Neural crest cell (in vitro differentiated cells): ENCODE measurements at regions not wholly inside any gene's neighbourhood (a gene's known extent, or its start where the extent isn't known, plus 50 kb on each side); places are given as distances from the start of the nearest gene placed in this dataset.

ENCODE experiments used
- DNase-seq: peaks from one replicate; pipeline ENCODE4 v3.0.0; 2021; ENCODE audit warnings: low read depth, mixed read lengths, low spot score
- H3K27ac Mint-ChIP-seq: one replicate; pipeline ENCODE4 v1.8.0; 2021; ENCODE audit warnings: mild to moderate bottlenecking, mixed read lengths; ENCODE audit not compliant: unreplicated experiment
- H3K27me3 Mint-ChIP-seq: 2 replicates; pipeline ENCODE4 v1.8.0; 2021; ENCODE audit warnings: low read depth, mild to moderate bottlenecking, mixed read lengths
- H3K36me3 Mint-ChIP-seq: 2 replicates; pipeline ENCODE4 v1.8.0; 2021; ENCODE audit warnings: low read depth, mild to moderate bottlenecking, mixed read lengths
- H3K4me1 Mint-ChIP-seq: 2 replicates; pipeline ENCODE4 v1.8.0; 2021; ENCODE audit warnings: mixed read lengths
- H3K4me3 Mint-ChIP-seq: one replicate; pipeline ENCODE4 v1.8.0; 2021; ENCODE audit warnings: mild to moderate bottlenecking, mixed read lengths
- H3K9me3 Mint-ChIP-seq: 2 replicates; pipeline ENCODE4 v1.8.0; 2021; ENCODE audit warnings: mixed read lengths
- TF ChIP-seq, protein P1 (sequence below): fragments of 200-600 bp; sonication (generic); conservative IDR thresholded peaks from 2 replicates; pipeline ENCODE4 v1.5.0; 2021; ENCODE audit warnings: antibody characterized with exemption, mild to moderate bottlenecking

DNA sequence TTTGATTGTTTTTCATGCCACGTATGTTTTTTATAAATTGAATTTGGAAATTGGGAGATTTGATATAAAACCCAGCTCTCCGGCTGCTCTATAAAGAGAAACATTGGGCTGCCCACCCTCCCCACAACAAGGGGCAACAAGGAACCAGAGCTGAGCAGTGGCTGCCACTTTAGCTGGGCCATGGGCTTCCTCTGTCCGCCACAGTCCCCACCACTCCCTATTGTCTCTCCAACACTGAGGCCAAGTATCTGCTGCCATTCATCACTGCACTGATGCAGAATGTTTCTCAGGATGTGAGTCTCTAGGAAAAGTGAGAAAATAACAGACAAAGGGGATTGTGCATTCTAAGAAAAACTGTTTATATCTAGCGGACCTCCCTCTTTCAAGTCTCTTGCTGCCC is 106.8 kb downstream of the LITAF start:
- no peaks in the 10 kb centered on the region for H3K27me3 Mint-ChIP-seq
- H3K36me3 Mint-ChIP-seq = peaks cover 33% of the 10 kb centered on the region
- H3K9me3 Mint-ChIP-seq = peaks cover 27% of the 10 kb centered on the region
- DNase-seq = no peak
- TF ChIP-seq, protein P1, sequence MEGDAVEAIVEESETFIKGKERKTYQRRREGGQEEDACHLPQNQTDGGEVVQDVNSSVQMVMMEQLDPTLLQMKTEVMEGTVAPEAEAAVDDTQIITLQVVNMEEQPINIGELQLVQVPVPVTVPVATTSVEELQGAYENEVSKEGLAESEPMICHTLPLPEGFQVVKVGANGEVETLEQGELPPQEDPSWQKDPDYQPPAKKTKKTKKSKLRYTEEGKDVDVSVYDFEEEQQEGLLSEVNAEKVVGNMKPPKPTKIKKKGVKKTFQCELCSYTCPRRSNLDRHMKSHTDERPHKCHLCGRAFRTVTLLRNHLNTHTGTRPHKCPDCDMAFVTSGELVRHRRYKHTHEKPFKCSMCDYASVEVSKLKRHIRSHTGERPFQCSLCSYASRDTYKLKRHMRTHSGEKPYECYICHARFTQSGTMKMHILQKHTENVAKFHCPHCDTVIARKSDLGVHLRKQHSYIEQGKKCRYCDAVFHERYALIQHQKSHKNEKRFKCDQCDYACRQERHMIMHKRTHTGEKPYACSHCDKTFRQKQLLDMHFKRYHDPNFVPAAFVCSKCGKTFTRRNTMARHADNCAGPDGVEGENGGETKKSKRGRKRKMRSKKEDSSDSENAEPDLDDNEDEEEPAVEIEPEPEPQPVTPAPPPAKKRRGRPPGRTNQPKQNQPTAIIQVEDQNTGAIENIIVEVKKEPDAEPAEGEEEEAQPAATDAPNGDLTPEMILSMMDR = no peak
- H3K27ac Mint-ChIP-seq = no peak overlapping the region
- no peak overlapping the region for H3K4me3 Mint-ChIP-seq
- H3K4me1 Mint-ChIP-seq = no peaks in the 10 kb centered on the region

DNA sequence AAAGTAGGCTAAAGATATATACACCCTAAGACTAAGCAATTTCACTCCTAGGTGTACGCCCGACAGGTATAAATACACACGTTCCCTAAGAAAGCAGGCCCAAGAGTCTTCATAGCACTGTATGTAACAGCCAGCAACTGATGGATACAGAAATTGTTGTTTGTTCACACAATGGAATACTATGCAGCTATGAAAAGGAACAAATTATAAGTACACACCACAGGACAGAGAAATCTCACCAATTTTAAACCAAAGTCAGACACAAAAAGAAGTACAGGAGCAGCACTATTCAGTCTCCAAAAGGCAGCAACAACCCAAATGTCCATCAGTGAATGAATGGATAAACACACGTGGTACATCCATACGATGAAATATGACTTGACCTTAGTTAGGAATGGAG is 106.1 kb downstream of the LITAF start:
- H3K36me3 Mint-ChIP-seq = peaks cover 40% of the 10 kb centered on the region
- H3K4me1 Mint-ChIP-seq = no peaks in the 10 kb centered on the region
- DNase-seq = no peak
- no peak overlapping the region for H3K27ac Mint-ChIP-seq
- no peak overlapping the region for H3K4me3 Mint-ChIP-seq
- TF ChIP-seq, protein P1 = no peak
- H3K9me3 Mint-ChIP-seq = peaks cover 32% of the 10 kb centered on the region
- H3K27me3 Mint-ChIP-seq = peaks cover under 1% of the 10 kb centered on the region

DNA sequence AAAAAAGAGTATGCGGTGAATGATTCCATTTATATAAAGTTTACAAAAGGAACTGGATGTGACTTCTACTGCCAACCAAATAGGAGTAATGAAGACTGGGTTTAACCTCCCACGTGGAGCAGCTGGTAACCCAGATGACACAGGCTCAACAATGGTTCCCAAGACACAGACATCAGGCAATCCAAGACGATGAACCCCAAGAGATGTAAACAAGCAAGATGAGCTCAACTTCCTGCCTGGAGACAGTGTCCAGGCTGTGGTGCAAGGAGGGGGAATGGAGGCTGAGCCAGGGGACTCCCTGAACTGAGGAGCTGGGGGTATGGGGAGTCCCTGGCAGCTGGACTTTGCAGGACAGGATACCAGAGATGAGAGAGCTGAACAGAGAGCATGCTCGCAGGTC is 104.7 kb downstream of the LITAF start:
- H3K4me3 Mint-ChIP-seq = no peak overlapping the region
- no peak for DNase-seq
- H3K27ac Mint-ChIP-seq = no peak overlapping the region
- TF ChIP-seq, protein P1 = no peak
- H3K9me3 Mint-ChIP-seq = peaks cover 38% of the 10 kb centered on the region
- H3K27me3 Mint-ChIP-seq = peaks cover 3% of the 10 kb centered on the region
- H3K4me1 Mint-ChIP-seq = no peaks in the 10 kb centered on the region
- peaks cover 46% of the 10 kb centered on the region for H3K36me3 Mint-ChIP-seq

DNA sequence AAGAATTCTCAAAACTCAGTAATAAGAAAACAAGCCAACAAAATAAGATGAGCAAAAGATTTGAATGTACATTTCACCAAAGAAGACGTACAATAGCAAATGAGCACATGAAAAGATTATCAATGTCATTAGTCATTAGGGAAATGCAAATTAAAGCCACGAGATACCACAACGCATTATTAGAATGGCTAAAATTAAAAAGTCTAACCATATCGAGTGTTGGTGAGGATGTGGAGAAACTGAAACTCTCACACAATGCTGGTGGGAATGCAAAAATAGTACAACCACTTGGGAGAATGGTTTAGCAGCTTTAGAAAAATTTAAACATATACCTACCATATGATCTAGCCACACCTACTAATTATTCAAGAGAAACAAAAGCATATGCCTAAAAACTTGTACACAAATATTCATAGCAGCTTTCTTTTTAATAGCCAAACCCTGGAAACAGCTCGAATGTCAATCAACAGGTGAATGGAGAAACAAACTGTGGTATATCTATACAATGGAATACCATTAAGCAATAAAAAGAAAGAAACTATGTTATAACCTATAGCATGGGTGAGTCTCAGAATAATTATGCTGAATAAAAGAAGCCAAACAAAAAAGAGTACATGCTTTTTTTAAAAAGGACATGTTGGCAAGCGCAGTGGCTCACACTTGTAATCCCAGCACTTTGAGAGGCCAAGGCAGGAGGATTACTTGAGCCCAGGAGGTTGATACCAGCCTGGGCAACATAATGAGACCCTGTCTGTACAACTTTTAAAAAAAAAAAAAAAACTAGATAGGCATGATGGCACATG is 103.6 kb downstream of the LITAF start:
- DNase-seq = no peak
- TF ChIP-seq, protein P1 = no peak
- Mint-ChIP-seq H3K36me3 (peaks cover 46% of the 10 kb centered on the region), H3K27ac (no peak overlapping the region), H3K9me3 (peaks cover 38% of the 10 kb centered on the region), H3K4me3 (no peak overlapping the region), H3K4me1 (no peaks in the 10 kb centered on the region), H3K27me3 (peaks cover 3% of the 10 kb centered on the region)

DNA sequence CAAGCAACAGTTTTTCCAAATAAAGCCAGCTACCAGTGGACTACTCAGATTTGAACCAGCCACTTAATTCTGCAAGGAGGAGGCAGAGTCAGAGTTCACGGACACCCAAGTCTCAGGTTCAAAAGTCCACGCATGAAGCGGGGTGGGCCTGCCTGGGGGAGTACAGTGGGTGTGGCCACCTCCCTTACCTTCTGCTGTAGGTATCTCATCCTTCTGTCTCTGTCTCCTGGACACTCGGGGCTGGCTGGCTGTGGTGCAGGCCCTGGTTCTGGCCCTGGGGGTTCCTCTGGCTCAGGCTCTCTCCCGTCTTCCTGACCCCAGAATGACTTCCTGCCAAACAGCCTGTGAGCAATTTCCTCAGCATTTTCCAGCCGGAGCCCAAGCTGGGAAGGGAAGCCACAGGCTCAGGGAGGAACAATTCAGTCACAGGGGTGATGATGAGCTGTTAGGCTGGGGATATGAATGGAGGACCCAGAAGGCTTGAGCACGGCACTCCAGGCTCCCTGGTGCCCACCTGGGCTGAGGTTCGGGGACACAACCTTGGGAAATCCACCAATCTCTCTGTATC is 101.9 kb downstream of the LITAF start:
- Mint-ChIP-seq H3K4me1 (no peaks in the 10 kb centered on the region), H3K36me3 (peaks cover 46% of the 10 kb centered on the region), H3K27me3 (peaks cover 3% of the 10 kb centered on the region), H3K27ac (no peak overlapping the region), H3K4me3 (no peak overlapping the region), H3K9me3 (peaks cover 38% of the 10 kb centered on the region)
- no peak for DNase-seq
- TF ChIP-seq, protein P1 = no peak
